Liver (tissue), 8 donors: ENCODE measurements at regions not wholly inside any gene's neighbourhood (a gene's known extent, or its start where the extent isn't known, plus 50 kb on each side); places are given as distances from the start of the nearest gene placed in this dataset.

ENCODE experiments used
- DNase-seq: peaks from one replicate; pipeline ENCODE4 v3.0.0-alpha.2; 2017; ENCODE audit warnings: low spot score
- H3K27ac ChIP-seq, 2 donors: one replicate each; pipeline ENCODE4 v1.7.0; 2013; ENCODE audit warnings: inconsistent platforms in 2 of 2, low read length in 2 of 2, control low read depth in 1 of 2, low read depth in 1 of 2, mild to moderate bottlenecking in 1 of 2
- H3K27me3 ChIP-seq, 4 donors: one replicate each; pipeline versions ENCODE4 v1.6.1 to v1.7.0; 2013; ENCODE audit warnings: low read length in 3 of 4, inconsistent platforms in 1 of 4, mild to moderate bottlenecking in 1 of 4, moderate library complexity in 1 of 4; ENCODE audit not compliant: control insufficient read depth in 4 of 4, insufficient read depth in 4 of 4
- H3K36me3 ChIP-seq, 4 donors: one replicate each; pipeline versions ENCODE4 v1.6.1 to v1.7.0; 2013; ENCODE audit warnings: low read length in 3 of 4, mild to moderate bottlenecking in 3 of 4, low read depth in 1 of 4, moderate library complexity in 1 of 4; ENCODE audit not compliant: control insufficient read depth in 4 of 4, insufficient read depth in 3 of 4
- H3K4me1 ChIP-seq, 4 donors: one replicate each; pipeline versions ENCODE4 v1.6.1 to v1.7.0; 2013; ENCODE audit warnings: low read length in 3 of 4, mild to moderate bottlenecking in 3 of 4, moderate library complexity in 1 of 4; ENCODE audit not compliant: control insufficient read depth in 4 of 4, insufficient read depth in 4 of 4
- H3K4me3 ChIP-seq, 3 donors: one replicate each; pipeline versions ENCODE4 v1.6.1 to v1.7.0; 2013; ENCODE audit warnings: low read length in 3 of 3, control low read depth in 1 of 3, low read depth in 1 of 3, mild to moderate bottlenecking in 1 of 3
- H3K9ac ChIP-seq, 2 donors: one replicate each; pipeline ENCODE4 v1.7.0; 2013; ENCODE audit warnings: low read length in 2 of 2, mild to moderate bottlenecking in 2 of 2, moderate library complexity in 2 of 2, control low read depth in 1 of 2, low read depth in 1 of 2
- H3K9me3 ChIP-seq, 4 donors: one replicate each; pipeline versions ENCODE4 v1.6.1 to v1.7.0; 2013; ENCODE audit warnings: low read length in 3 of 4; ENCODE audit not compliant: control insufficient read depth in 4 of 4
- EGR1 ChIP-seq, 2 donors: IDR thresholded peaks; 2 replicates each; pipeline ENCODE4 v1.6.1; 2016 to 2018; ENCODE audit warnings: antibody characterized with exemption in 2 of 2, low read depth in 2 of 2
- FOXA1 ChIP-seq: IDR thresholded peaks from 2 replicates; pipeline ENCODE4 v1.6.1; 2016; ENCODE audit warnings: antibody characterized with exemption
- FOXA2 ChIP-seq: IDR thresholded peaks from 2 replicates; pipeline ENCODE4 v1.6.1; 2016; ENCODE audit warnings: antibody characterized with exemption
- GABPA ChIP-seq, 2 donors: IDR thresholded peaks in 1 of 2; conservative IDR thresholded peaks in 1 of 2; 2 replicates each; pipeline ENCODE4 v1.6.1; 2016; ENCODE audit warnings: antibody characterized with exemption in 2 of 2, mild to moderate bottlenecking in 1 of 2, moderate library complexity in 1 of 2
- HNF4A ChIP-seq, 2 donors: conservative IDR thresholded peaks; 2 replicates each; pipeline ENCODE4 v1.6.1; 2016; ENCODE audit warnings: antibody characterized with exemption in 2 of 2, mild to moderate bottlenecking in 2 of 2
- HNF4G ChIP-seq: IDR thresholded peaks from 2 replicates; pipeline ENCODE4 v1.6.1; 2016; ENCODE audit warnings: antibody characterized with exemption
- JUND ChIP-seq, 2 donors: IDR thresholded peaks; 2 replicates each; pipeline ENCODE4 v1.6.1; 2016; ENCODE audit warnings: antibody characterized with exemption in 2 of 2
- NR2F2 ChIP-seq: IDR thresholded peaks from 2 replicates; pipeline ENCODE4 v1.6.1; 2016; ENCODE audit warnings: antibody characterized with exemption
- RAD21 ChIP-seq, 2 donors: IDR thresholded peaks; 2 replicates each; pipeline ENCODE4 v1.6.1; 2016; ENCODE audit warnings: antibody characterized with exemption in 2 of 2, mild to moderate bottlenecking in 2 of 2
- RXRA ChIP-seq, 2 donors: IDR thresholded peaks; 2 replicates each; pipeline ENCODE4 v1.6.1; 2017 to 2018; ENCODE audit warnings: antibody characterized with exemption in 2 of 2, mild to moderate bottlenecking in 1 of 2
- SP1 ChIP-seq: IDR thresholded peaks from 2 replicates; pipeline ENCODE4 v1.6.1; 2018; ENCODE audit warnings: antibody characterized with exemption, mild to moderate bottlenecking
- TAF1 ChIP-seq: conservative IDR thresholded peaks from 2 replicates; pipeline ENCODE4 v1.6.1; 2016; ENCODE audit warnings: antibody characterized with exemption, mild to moderate bottlenecking
- YY1 ChIP-seq: IDR thresholded peaks from 2 replicates; pipeline ENCODE4 v1.6.1; 2016; ENCODE audit warnings: antibody characterized with exemption, mild to moderate bottlenecking
- WGBS: extraction: QIAGEN DNeasy Blood & Tissue Kit; methylation state at CpG from one replicate; pipeline ENCODE4 v1.1.7; 2013; 5-methylcytosine and 5-hydroxymethylcytosine counted together
- TF ChIP-seq, protein P1 (sequence below): IDR thresholded peaks from 2 replicates; pipeline ENCODE4 v1.6.1; 2016; ENCODE audit warnings: antibody characterized with exemption
- TF ChIP-seq, protein P2 (sequence below): IDR thresholded peaks from 2 replicates; pipeline ENCODE4 v1.6.1; 2016; ENCODE audit warnings: antibody characterized with exemption, mild to moderate bottlenecking
- TF ChIP-seq, protein P3 (sequence below): fragments of 150-350 bp; IDR thresholded peaks from 2 replicates; pipeline ENCODE4 v1.5.1; 2017; ENCODE audit warnings: improper control_type of control experiment, low read depth, low read length; ENCODE audit not compliant: missing input control
- TF ChIP-seq, protein P4 (sequence below): IDR thresholded peaks from 2 replicates; pipeline ENCODE4 v1.6.1; 2016; ENCODE audit warnings: antibody characterized with exemption
- TF ChIP-seq, protein P5 (sequence below): IDR thresholded peaks from 2 replicates; pipeline ENCODE4 v1.6.1; 2016; ENCODE audit warnings: antibody characterized with exemption
- donor health status: healthy.
- donor health status: healthy.
- donor health status: healthy.
- donor health status: healthy.
- donor health status: healthy.

DNA sequence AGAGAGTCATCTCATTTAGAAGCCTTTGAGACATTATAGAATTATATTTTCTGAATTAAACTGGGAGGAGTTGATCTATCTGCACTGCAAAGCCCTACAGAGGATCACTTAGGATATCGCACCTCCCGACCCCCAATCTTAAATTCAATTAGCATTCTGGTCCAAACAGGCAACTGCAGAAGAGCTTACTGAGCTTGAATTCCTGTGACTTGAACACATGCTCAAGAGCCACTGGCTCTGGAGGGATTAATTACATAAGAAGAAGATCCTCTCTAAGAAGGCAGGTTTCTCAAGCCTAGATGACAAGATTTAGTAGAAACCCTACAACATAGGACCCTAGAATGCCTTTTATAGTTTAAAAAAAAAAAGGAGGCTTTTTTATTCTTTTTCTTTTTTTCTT, 548.9 kb downstream of the ARAP2 start:
- Histone ChIP-seq H3K27ac (no peak overlapping the region), H3K4me1 (no peaks in the 10 kb centered on the region), H3K4me3 (no peak overlapping the region), H3K27me3 (no peaks in the 10 kb centered on the region), H3K9me3 (no peaks in the 10 kb centered on the region), H3K36me3 (no peaks in the 10 kb centered on the region), H3K9ac (no peak overlapping the region)
- TF ChIP-seq SP1 (no peak), HNF4A (conservative IDR thresholded peaks at IDR 0.05) (no peak), EGR1 (IDR thresholded peaks at IDR 0.05; ENCODE audit: low read depth in 2 of 2) (no peak), RAD21 (IDR thresholded peaks at IDR 0.05) (no peak), YY1 (no peak), HNF4G (no peak), NR2F2 (no peak), FOXA2 (no peak), GABPA (IDR thresholded peaks at IDR 0.05 in 1 of 2, conservative IDR thresholded peaks at IDR 0.05 in 1 of 2) (no peak), TAF1 (no peak), RXRA (IDR thresholded peaks at IDR 0.05) (no peak), FOXA1 (no peak), JUND (IDR thresholded peaks at IDR 0.05) (no peak)
- TF ChIP-seq, protein P1, sequence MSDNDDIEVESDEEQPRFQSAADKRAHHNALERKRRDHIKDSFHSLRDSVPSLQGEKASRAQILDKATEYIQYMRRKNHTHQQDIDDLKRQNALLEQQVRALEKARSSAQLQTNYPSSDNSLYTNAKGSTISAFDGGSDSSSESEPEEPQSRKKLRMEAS, result no peak
- TF ChIP-seq, protein P2, sequence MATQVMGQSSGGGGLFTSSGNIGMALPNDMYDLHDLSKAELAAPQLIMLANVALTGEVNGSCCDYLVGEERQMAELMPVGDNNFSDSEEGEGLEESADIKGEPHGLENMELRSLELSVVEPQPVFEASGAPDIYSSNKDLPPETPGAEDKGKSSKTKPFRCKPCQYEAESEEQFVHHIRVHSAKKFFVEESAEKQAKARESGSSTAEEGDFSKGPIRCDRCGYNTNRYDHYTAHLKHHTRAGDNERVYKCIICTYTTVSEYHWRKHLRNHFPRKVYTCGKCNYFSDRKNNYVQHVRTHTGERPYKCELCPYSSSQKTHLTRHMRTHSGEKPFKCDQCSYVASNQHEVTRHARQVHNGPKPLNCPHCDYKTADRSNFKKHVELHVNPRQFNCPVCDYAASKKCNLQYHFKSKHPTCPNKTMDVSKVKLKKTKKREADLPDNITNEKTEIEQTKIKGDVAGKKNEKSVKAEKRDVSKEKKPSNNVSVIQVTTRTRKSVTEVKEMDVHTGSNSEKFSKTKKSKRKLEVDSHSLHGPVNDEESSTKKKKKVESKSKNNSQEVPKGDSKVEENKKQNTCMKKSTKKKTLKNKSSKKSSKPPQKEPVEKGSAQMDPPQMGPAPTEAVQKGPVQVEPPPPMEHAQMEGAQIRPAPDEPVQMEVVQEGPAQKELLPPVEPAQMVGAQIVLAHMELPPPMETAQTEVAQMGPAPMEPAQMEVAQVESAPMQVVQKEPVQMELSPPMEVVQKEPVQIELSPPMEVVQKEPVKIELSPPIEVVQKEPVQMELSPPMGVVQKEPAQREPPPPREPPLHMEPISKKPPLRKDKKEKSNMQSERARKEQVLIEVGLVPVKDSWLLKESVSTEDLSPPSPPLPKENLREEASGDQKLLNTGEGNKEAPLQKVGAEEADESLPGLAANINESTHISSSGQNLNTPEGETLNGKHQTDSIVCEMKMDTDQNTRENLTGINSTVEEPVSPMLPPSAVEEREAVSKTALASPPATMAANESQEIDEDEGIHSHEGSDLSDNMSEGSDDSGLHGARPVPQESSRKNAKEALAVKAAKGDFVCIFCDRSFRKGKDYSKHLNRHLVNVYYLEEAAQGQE, result no peak
- TF ChIP-seq, protein P3, sequence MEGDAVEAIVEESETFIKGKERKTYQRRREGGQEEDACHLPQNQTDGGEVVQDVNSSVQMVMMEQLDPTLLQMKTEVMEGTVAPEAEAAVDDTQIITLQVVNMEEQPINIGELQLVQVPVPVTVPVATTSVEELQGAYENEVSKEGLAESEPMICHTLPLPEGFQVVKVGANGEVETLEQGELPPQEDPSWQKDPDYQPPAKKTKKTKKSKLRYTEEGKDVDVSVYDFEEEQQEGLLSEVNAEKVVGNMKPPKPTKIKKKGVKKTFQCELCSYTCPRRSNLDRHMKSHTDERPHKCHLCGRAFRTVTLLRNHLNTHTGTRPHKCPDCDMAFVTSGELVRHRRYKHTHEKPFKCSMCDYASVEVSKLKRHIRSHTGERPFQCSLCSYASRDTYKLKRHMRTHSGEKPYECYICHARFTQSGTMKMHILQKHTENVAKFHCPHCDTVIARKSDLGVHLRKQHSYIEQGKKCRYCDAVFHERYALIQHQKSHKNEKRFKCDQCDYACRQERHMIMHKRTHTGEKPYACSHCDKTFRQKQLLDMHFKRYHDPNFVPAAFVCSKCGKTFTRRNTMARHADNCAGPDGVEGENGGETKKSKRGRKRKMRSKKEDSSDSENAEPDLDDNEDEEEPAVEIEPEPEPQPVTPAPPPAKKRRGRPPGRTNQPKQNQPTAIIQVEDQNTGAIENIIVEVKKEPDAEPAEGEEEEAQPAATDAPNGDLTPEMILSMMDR, result no peak
- TF ChIP-seq, protein P4, sequence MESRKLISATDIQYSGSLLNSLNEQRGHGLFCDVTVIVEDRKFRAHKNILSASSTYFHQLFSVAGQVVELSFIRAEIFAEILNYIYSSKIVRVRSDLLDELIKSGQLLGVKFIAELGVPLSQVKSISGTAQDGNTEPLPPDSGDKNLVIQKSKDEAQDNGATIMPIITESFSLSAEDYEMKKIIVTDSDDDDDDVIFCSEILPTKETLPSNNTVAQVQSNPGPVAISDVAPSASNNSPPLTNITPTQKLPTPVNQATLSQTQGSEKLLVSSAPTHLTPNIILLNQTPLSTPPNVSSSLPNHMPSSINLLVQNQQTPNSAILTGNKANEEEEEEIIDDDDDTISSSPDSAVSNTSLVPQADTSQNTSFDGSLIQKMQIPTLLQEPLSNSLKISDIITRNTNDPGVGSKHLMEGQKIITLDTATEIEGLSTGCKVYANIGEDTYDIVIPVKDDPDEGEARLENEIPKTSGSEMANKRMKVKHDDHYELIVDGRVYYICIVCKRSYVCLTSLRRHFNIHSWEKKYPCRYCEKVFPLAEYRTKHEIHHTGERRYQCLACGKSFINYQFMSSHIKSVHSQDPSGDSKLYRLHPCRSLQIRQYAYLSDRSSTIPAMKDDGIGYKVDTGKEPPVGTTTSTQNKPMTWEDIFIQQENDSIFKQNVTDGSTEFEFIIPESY, result no peak
- TF ChIP-seq, protein P5, sequence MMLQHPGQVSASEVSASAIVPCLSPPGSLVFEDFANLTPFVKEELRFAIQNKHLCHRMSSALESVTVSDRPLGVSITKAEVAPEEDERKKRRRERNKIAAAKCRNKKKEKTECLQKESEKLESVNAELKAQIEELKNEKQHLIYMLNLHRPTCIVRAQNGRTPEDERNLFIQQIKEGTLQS, result no peak
- DNase-seq, result no peak
- WGBS, result 81% methylated on average over 2 of the region's 2 CpGs
